ENCODE measurements at regions not wholly inside any gene's neighbourhood (a gene's known extent, or its start where the extent isn't known, plus 50 kb on each side); places are given as distances from the start of the nearest gene placed in this dataset.
"Not testable (repeated sequence)": the region's sequence is repeated elsewhere in the genome, so short reads cannot be mapped to it uniquely, and the experiment has no call there.

GRCh38 chr12:10453-10852, 56.1 kb upstream of the IQSEC3 start:
- H3K27ac Mint-ChIP-seq; H3K4me3 ChIP-seq (ENCODE audit: control insufficient read depth in 1 of 2, extremely low read depth in 1 of 2, low read length in 1 of 2); CTCF ChIA-PET; H3K27me3 ChIP-seq (replicated peaks in 1 of 2; ENCODE audit: control insufficient read depth in 2 of 2, extremely low read depth in 1 of 2, insufficient read depth in 2 of 2, low read length in 1 of 2); H3K4me3 Mint-ChIP-seq; H3K27ac ChIP-seq (ENCODE audit: low read length); H3K9me3 ChIP-seq; POLR2A ChIA-PET; H3K9me3 Mint-ChIP-seq; H3K27me3 Mint-ChIP-seq; H3K36me3 Mint-ChIP-seq; H3K4me1 ChIP-seq (ENCODE audit: control insufficient read depth in 1 of 2, extremely low read depth in 1 of 2, insufficient read depth in 2 of 2, low read length in 2 of 2); ATAC-seq (replicated peaks in 1 of 4); H3K36me3 ChIP-seq (ENCODE audit: control insufficient read depth in 2 of 2, extremely low read depth in 1 of 2, insufficient read depth in 1 of 2, low read length in 1 of 2); H3K4me1 Mint-ChIP-seq: not testable (repeated sequence)
- WGBS (ENCODE audit: insufficient coverage), result no CpG with 5 or more reads among the region's 43 CpGs
- peak in 1 of 35 experiments; percentile 22 for DNase-seq

GRCh38 chr12:10879-11812, 55.4 kb upstream of the IQSEC3 start:
- H3K4me1 ChIP-seq (ENCODE audit: control insufficient read depth in 1 of 2, extremely low read depth in 1 of 2, insufficient read depth in 2 of 2, low read length in 2 of 2); POLR2A ChIA-PET; H3K9me3 ChIP-seq; H3K27me3 ChIP-seq (replicated peaks in 1 of 2; ENCODE audit: control insufficient read depth in 2 of 2, extremely low read depth in 1 of 2, insufficient read depth in 2 of 2, low read length in 1 of 2); H3K36me3 Mint-ChIP-seq; CTCF ChIA-PET; H3K36me3 ChIP-seq (ENCODE audit: control insufficient read depth in 2 of 2, extremely low read depth in 1 of 2, insufficient read depth in 1 of 2, low read length in 1 of 2); H3K4me3 Mint-ChIP-seq; H3K27ac ChIP-seq (ENCODE audit: low read length); H3K27ac Mint-ChIP-seq; H3K27me3 Mint-ChIP-seq; H3K4me1 Mint-ChIP-seq; H3K4me3 ChIP-seq (ENCODE audit: control insufficient read depth in 1 of 2, extremely low read depth in 1 of 2, low read length in 1 of 2); H3K9me3 Mint-ChIP-seq: not testable (repeated sequence)
- 88% methylated on average over 7 of the region's 81 CpGs for WGBS (ENCODE audit: insufficient coverage)
- peak in 3 of 4 experiments; percentile 52 to 64 (median 57) for ATAC-seq (replicated peaks in 1 of 4)
- peak in 1 of 35 experiments; percentile 48 for DNase-seq

GRCh38 chr12:12306-12705, 54.3 kb upstream of the IQSEC3 start:
- H3K27ac Mint-ChIP-seq; H3K36me3 ChIP-seq (ENCODE audit: control insufficient read depth in 2 of 2, extremely low read depth in 1 of 2, insufficient read depth in 1 of 2, low read length in 1 of 2); H3K27me3 Mint-ChIP-seq; DNase-seq; H3K4me1 ChIP-seq (ENCODE audit: control insufficient read depth in 1 of 2, extremely low read depth in 1 of 2, insufficient read depth in 2 of 2, low read length in 2 of 2); ATAC-seq (replicated peaks in 1 of 4); H3K4me3 ChIP-seq (ENCODE audit: control insufficient read depth in 1 of 2, extremely low read depth in 1 of 2, low read length in 1 of 2); H3K27ac ChIP-seq (ENCODE audit: low read length); POLR2A ChIA-PET; H3K9me3 ChIP-seq; H3K27me3 ChIP-seq (replicated peaks in 1 of 2; ENCODE audit: control insufficient read depth in 2 of 2, extremely low read depth in 1 of 2, insufficient read depth in 2 of 2, low read length in 1 of 2); H3K4me3 Mint-ChIP-seq; CTCF ChIA-PET; H3K36me3 Mint-ChIP-seq; H3K9me3 Mint-ChIP-seq; H3K4me1 Mint-ChIP-seq: not testable (repeated sequence)
- 95% methylated on average over 7 of the region's 11 CpGs for WGBS (ENCODE audit: insufficient coverage)

GRCh38 chr12:12725-13640, 53.6 kb upstream of the IQSEC3 start:
- not testable (repeated sequence) for DNase-seq; H3K9me3 Mint-ChIP-seq; ATAC-seq (replicated peaks in 1 of 4)

GRCh38 chr12:13841-14240, 52.7 kb upstream of the IQSEC3 start:
- not testable (repeated sequence) for H3K36me3 ChIP-seq (ENCODE audit: control insufficient read depth in 2 of 2, extremely low read depth in 1 of 2, insufficient read depth in 1 of 2, low read length in 1 of 2); H3K27ac ChIP-seq (ENCODE audit: low read length); H3K27ac Mint-ChIP-seq

More at GRCh38 chr12:12725-13640, 53.6 kb upstream of the IQSEC3 start:
- H3K27ac ChIP-seq (ENCODE audit: low read length); H3K27me3 Mint-ChIP-seq; H3K27me3 ChIP-seq (replicated peaks in 1 of 2; ENCODE audit: control insufficient read depth in 2 of 2, extremely low read depth in 1 of 2, insufficient read depth in 2 of 2, low read length in 1 of 2); H3K4me1 Mint-ChIP-seq; H3K9me3 ChIP-seq; H3K4me3 ChIP-seq (ENCODE audit: control insufficient read depth in 1 of 2, extremely low read depth in 1 of 2, low read length in 1 of 2); H3K36me3 Mint-ChIP-seq; H3K4me1 ChIP-seq (ENCODE audit: control insufficient read depth in 1 of 2, extremely low read depth in 1 of 2, insufficient read depth in 2 of 2, low read length in 2 of 2); H3K36me3 ChIP-seq (ENCODE audit: control insufficient read depth in 2 of 2, extremely low read depth in 1 of 2, insufficient read depth in 1 of 2, low read length in 1 of 2); H3K4me3 Mint-ChIP-seq; CTCF ChIA-PET; POLR2A ChIA-PET: not testable (repeated sequence)
- WGBS (ENCODE audit: insufficient coverage), result 84% methylated on average over 6 of the region's 16 CpGs
- H3K27ac Mint-ChIP-seq, result peak overlapping the region in 1 of 2 donors; percentile 31

GRCh38 chr12:14696-15095, 51.9 kb upstream of the IQSEC3 start:
- CTCF ChIA-PET; H3K27ac ChIP-seq (ENCODE audit: low read length); H3K36me3 Mint-ChIP-seq; H3K27me3 ChIP-seq (replicated peaks in 1 of 2; ENCODE audit: control insufficient read depth in 2 of 2, extremely low read depth in 1 of 2, insufficient read depth in 2 of 2, low read length in 1 of 2); H3K9me3 Mint-ChIP-seq; POLR2A ChIA-PET; H3K9me3 ChIP-seq; H3K4me3 ChIP-seq (ENCODE audit: control insufficient read depth in 1 of 2, extremely low read depth in 1 of 2, low read length in 1 of 2); H3K4me1 ChIP-seq (ENCODE audit: control insufficient read depth in 1 of 2, extremely low read depth in 1 of 2, insufficient read depth in 2 of 2, low read length in 2 of 2); H3K27me3 Mint-ChIP-seq; ATAC-seq (replicated peaks in 1 of 4); H3K4me3 Mint-ChIP-seq; H3K27ac Mint-ChIP-seq; DNase-seq; H3K36me3 ChIP-seq (ENCODE audit: control insufficient read depth in 2 of 2, extremely low read depth in 1 of 2, insufficient read depth in 1 of 2, low read length in 1 of 2); H3K4me1 Mint-ChIP-seq: not testable (repeated sequence)
- no CpG with 5 or more reads among the region's 12 CpGs for WGBS (ENCODE audit: insufficient coverage)

More at GRCh38 chr12:13841-14240, 52.7 kb upstream of the IQSEC3 start:
- POLR2A ChIA-PET; ATAC-seq (replicated peaks in 1 of 4); H3K27me3 ChIP-seq (replicated peaks in 1 of 2; ENCODE audit: control insufficient read depth in 2 of 2, extremely low read depth in 1 of 2, insufficient read depth in 2 of 2, low read length in 1 of 2); H3K9me3 ChIP-seq; H3K4me1 ChIP-seq (ENCODE audit: control insufficient read depth in 1 of 2, extremely low read depth in 1 of 2, insufficient read depth in 2 of 2, low read length in 2 of 2); H3K27me3 Mint-ChIP-seq; CTCF ChIA-PET; H3K36me3 Mint-ChIP-seq; DNase-seq; H3K4me3 ChIP-seq (ENCODE audit: control insufficient read depth in 1 of 2, extremely low read depth in 1 of 2, low read length in 1 of 2); H3K9me3 Mint-ChIP-seq; H3K4me3 Mint-ChIP-seq; H3K4me1 Mint-ChIP-seq: not testable (repeated sequence)
- 100% methylated on average over 2 of the region's 5 CpGs for WGBS (ENCODE audit: insufficient coverage)
